Heart left ventricle (tissue), 13 donors: ENCODE measurements at regions not wholly inside any gene's neighbourhood (a gene's known extent, or its start where the extent isn't known, plus 50 kb on each side); places are given as distances from the start of the nearest gene placed in this dataset.

Experiments used
- CTCF ChIP-seq, 12 donors: fragments of 200-600 bp; sonication (generic) in 4 of 12; IDR thresholded peaks; one replicate each; pipeline versions ENCODE4 v1.5.0 to v1.8.0; 2018 to 2022; ENCODE audit warnings: antibody characterized with exemption in 12 of 12, mild to moderate bottlenecking in 5 of 12
- POLR2A ChIP-seq, 2 donors: fragments of 450-650 bp; IDR thresholded peaks; one replicate each; pipeline ENCODE4 v1.6.1; 2017; ENCODE audit warnings: antibody characterized with exemption in 2 of 2, mild to moderate bottlenecking in 2 of 2, moderate library complexity in 2 of 2
- donor health status: ischemic (EF 13 %, LVEDD 7.1; RV severe dilation, severe dysfunction).
- donor health status: DM: no; HTN: yes; CAD: no.
- donor health status: DM: no; HTN: no; CAD: no.
- donor health status: ischemic (EF 25% LVEDD 6.9; RV normal size, moderate dysfunction).
- donor health status: ischemic (EF 25% LVEDD 5.7; RV mildly dilated, moderate dysfunction).
- donor health status: ischemic (EF 35%, LVEDD 5.7; RV mildly dilated, moderate dysfunction).
- donor health status: nonischemic (EF 11% LVEDD 7.7; RV severe dilation, severe dysfunction).
- donor health status: DM: yes; HTN: yes; CAD: no.
- donor health status: PGD.
- donor health status: ischemic (EF 29% LVEDD 5.4; RV normal size, mild dysfunction).
- donor health status: nonischemic (EF 23%, LVEDD 6.1; RV moderate dilation, normal function).

- TF ChIP-seq CTCF (IDR thresholded peaks at IDR 0.05), result no peak
- no peak for TF ChIP-seq POLR2A (IDR thresholded peaks at IDR 0.05)
Measured at GRCh38 chr11:119583585-119583984, 145.4 kb downstream of the NECTIN1 start.
